Psoas muscle (tissue), 7 donors: ENCODE measurements at regions not wholly inside any gene's neighbourhood (a gene's known extent, or its start where the extent isn't known, plus 50 kb on each side); places are given as distances from the start of the nearest gene placed in this dataset.

Experiments
- ATAC-seq, 4 donors: fragments of 200-7000 bp; cut with Tn5 transposase; one replicate each; pipeline ENCODE4 v1.9.1; 2020; ENCODE audit warnings: moderate library complexity in 3 of 4, mild to moderate bottlenecking in 2 of 4
- DNase-seq, 2 donors: peaks; one replicate each; pipeline ENCODE4 v3.0.0-alpha.2; 2020
- H3K27ac ChIP-seq: fragments of 200-600 bp; one replicate; pipeline ENCODE4 v1.8.0; 2022
- H3K27me3 ChIP-seq, 3 donors: fragments of 200-600 bp in 1 of 3; one replicate each; pipeline versions ENCODE4 v1.6.1 to v1.8.0; 2013 to 2022; ENCODE audit warnings: low read length in 2 of 3, mild to moderate bottlenecking in 2 of 3, moderate library complexity in 1 of 3; ENCODE audit not compliant: insufficient read depth in 3 of 3
- H3K36me3 ChIP-seq, 2 donors: fragments of 200-600 bp in 1 of 2; one replicate each; pipeline versions ENCODE4 v1.6.1 to v1.8.0; 2013 to 2022; ENCODE audit warnings: low read depth in 1 of 2, mild to moderate bottlenecking in 1 of 2, moderate library complexity in 1 of 2; ENCODE audit not compliant: insufficient read depth in 1 of 2
- H3K4me1 ChIP-seq: fragments of 200-600 bp; one replicate; pipeline ENCODE4 v1.8.0; 2022
- H3K4me3 ChIP-seq: fragments of 200-600 bp; one replicate; pipeline ENCODE4 v1.8.0; 2022; ENCODE audit warnings: mild to moderate bottlenecking
- H3K9me3 ChIP-seq: fragments of 200-600 bp; one replicate; pipeline ENCODE4 v1.8.0; 2022
- CTCF ChIP-seq: fragments of 200-600 bp; IDR thresholded peaks from one replicate; pipeline ENCODE4 v1.8.0; 2022; ENCODE audit warnings: antibody characterized with exemption
- WGBS, 3 donors: extraction: QIAGEN DNeasy Blood & Tissue Kit; methylation state at CpG; one replicate each; pipeline versions ENCODE4 v1.1.6 to v1.1.7; 2013; 5-methylcytosine and 5-hydroxymethylcytosine counted together
- intact Hi-C, 2 donors: fragments of 100-400 bp; cut with DNase I; formaldehyde crosslinking; loops; one replicate each; pipeline versions ENCODE4 v1.11.0 to v1.14.2; 2022
- donor health status: healthy with polysubstance abuse.
- donor health status: DM: no; HTN: no; CAD: no; lungs with moderate emphysema.
- donor health status: Bipolar disorder and iron deficiency.
- donor health status: healthy.
- donor health status: DM: yes; HTN: yes; CAD: no.
- donor health status: DM: no; HTN: no; CAD: no.
- donor health status: DM: yes; HTN: yes; CAD: no.

- intact Hi-C loops, result no loop called here
- Histone ChIP-seq H3K27me3 (no peaks in the 10 kb centered on the region), H3K36me3 (no peaks in the 10 kb centered on the region), H3K4me1 (no peaks in the 10 kb centered on the region), H3K4me3 (no peak overlapping the region), H3K9me3 (no peaks in the 10 kb centered on the region), H3K27ac (no peak overlapping the region)
- ATAC-seq (no peak), DNase-seq (no peak)
- TF ChIP-seq CTCF, result no peak
Observed at GRCh38 chr3:31249545-31249944, 283.2 kb upstream of the STT3B start.

- DNase-seq (no peak), ATAC-seq (no peak)
- no peaks in the 10 kb centered on the region for H3K36me3 ChIP-seq
- H3K4me3 ChIP-seq, result no peak overlapping the region
- no peak overlapping the region for H3K27ac ChIP-seq
- 84 to 94% (median 88%) methylated on average over 1 of the region's 1 CpG for WGBS, 3 donors
- H3K4me1 ChIP-seq, result no peaks in the 10 kb centered on the region
- no peaks in the 10 kb centered on the region for H3K27me3 ChIP-seq
- H3K9me3 ChIP-seq, result no peaks in the 10 kb centered on the region
- TF ChIP-seq CTCF, result no peak
- intact Hi-C loops, result no loop called here
Observed at GRCh38 chr3:31250116-31250777, 282.5 kb upstream of the STT3B start.

- Histone ChIP-seq H3K4me1 (no peaks in the 10 kb centered on the region), H3K27me3 (no peaks in the 10 kb centered on the region), H3K36me3 (no peaks in the 10 kb centered on the region), H3K9me3 (no peaks in the 10 kb centered on the region), H3K4me3 (no peak overlapping the region), H3K27ac (no peak overlapping the region)
- ATAC-seq (no peak), DNase-seq (no peak)
- WGBS, 3 donors, result 93 to 99% (median 93%) methylated on average over 3 of the region's 3 CpGs
- intact Hi-C loops, result no loop called here
- TF ChIP-seq CTCF, result no peak
Observed at GRCh38 chr3:31251083-31251482, 281.6 kb upstream of the STT3B start.

- Histone ChIP-seq H3K9me3 (no peaks in the 10 kb centered on the region), H3K36me3 (no peaks in the 10 kb centered on the region), H3K4me3 (no peak overlapping the region), H3K27me3 (no peaks in the 10 kb centered on the region), H3K4me1 (no peaks in the 10 kb centered on the region), H3K27ac (no peak overlapping the region)
- ATAC-seq (no peak), DNase-seq (no peak)
- intact Hi-C loops, result no loop called here
- TF ChIP-seq CTCF, result no peak
- 81% methylated on average over 6 of the region's 6 CpGs for WGBS, 3 donors
Observed at GRCh38 chr3:31252216-31253185, 280.2 kb upstream of the STT3B start.
